GM18907 (cell line): ENCODE measurements at regions not wholly inside any gene's neighbourhood (a gene's known extent, or its start where the extent isn't known, plus 50 kb on each side); places are given as distances from the start of the nearest gene placed in this dataset.

Experiments
- ATAC-seq: cut with Tn5 transposase; IDR thresholded peaks from one replicate; pipeline ENCODE4 v1.9.1; 2021; ENCODE audit warnings: mild to moderate bottlenecking, moderate library complexity; ENCODE audit not compliant: unreplicated experiment

DNA sequence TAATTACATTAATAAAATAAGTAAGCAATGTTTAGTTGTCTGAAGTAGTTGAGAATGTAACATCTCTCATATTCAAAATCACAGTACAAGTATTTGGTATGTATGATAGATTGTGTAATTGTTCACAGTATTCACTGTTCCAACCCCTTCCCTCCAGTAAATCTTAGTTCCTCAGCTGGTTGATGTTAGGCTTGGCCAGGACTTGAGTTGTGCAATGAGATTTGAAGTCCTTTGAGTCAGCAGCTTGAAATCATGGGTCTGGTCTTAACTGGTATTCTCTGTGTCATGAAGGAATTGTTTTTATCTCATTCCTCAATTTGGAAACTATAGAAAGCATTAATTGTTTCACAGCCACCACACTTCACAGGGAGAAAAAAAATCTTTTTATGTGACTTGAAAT, 477.1 kb downstream of the FSCB start:
- ATAC-seq: no peak

DNA sequence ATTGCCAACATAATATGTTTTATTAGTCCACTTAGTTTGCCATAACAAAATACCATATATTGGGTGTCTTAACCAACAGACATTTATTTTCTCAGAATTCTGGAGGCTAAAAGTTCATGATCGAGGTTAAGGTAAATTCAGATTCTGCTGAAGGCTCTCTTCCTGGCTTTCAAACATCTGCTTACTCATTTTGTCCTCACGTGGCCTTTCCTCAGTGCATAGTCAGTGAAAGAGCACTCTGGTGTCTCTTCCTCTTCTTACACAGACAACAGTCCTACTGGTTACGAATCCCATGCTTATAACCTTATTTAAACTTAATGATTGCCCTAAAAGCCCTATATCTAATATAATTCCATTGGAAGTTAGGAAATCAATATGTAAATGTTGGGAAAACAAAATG, 479.7 kb downstream of the FSCB start:
- ATAC-seq: no peak

DNA sequence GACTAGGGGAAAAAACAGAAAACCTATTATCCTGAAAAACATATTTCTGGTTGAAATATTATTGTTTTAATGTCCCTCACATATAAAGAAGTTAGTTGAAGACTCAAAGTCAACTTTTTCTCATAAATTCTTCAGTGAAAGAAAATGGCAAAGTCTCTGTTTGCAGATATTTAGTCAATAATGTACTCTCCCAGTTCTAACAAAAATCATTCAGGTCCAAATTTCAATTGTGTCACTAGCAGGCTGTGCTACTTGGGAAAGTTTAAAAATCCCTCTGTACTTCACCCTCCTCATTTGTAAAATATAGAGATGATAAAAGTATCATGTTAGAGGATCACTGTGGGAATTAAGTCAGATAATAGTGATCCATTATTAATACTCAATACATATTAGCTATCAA, 496.5 kb downstream of the FSCB start:
- no peak for ATAC-seq

DNA sequence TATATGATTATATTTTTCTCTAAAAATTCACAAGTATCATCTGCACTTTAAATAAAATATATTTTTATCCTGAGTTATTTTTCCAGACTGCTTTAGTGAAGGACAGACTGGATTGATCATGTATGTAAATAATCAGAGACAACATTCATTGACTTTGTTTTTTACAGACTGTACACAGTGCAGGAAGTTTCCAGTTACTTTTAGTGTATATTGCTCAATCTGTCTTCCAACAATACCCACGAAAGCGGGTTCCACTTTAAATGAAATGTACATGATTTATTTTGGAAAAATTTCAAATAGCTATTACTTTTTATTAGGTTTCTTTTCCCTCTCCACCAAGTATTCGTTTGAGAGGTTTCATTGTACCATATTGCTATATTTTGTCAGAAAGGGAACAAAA, 497.0 kb downstream of the FSCB start:
- no peak for ATAC-seq

DNA sequence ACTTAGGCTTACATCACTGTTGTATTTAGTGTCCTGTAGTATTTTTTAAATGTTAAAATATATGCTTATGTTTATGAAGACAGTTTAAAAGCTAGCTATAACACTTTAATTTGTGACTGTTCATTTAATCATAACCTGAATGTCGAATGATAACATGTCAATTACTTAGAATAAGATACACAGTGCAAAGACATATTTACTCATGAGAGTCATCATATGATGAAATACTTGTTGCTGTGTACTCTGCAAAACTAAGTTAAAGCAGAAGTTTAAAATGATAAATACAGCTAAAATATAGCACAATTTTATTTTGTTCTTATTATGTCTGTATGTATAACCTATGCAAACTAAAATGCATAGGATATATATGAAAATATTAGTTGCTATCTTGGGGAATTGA, 497.4 kb downstream of the FSCB start:
- no peak for ATAC-seq

DNA sequence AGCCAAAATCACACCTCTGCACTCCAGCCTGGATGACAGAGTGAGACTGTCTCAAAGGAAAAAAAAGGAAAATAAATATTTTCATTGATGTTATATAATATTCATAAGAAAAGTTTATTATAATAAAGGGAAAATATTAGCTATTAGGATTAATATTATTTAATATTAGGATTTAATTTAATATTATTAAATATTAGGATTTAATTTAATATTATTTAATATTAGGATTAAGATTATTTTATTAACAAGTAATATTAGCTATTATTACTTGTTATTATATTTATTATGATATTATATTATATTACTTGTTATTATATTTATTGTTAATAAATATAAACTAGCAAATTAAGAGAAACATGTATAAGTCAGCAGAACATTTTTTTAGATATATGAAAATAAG, 518.1 kb downstream of the FSCB start:
- ATAC-seq: no peak

DNA sequence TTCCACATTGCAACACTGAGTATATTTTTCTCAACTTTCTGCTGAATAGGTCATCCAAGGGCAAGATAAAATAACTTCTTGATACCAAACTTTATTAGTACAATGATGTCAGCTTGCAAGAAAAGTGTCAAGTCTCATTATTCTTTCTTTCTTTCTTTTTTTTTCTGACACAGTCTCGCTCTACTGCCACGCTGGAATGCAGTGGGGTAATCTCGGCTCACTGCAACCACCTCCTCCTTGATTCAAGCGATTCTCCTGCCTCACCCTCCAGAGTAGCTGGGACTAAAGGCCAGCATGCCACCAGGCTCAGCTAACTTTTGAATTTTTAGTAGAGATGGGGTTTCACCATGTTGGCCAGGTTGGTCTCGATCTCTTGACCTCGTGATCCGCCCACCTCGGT, 523.4 kb downstream of the FSCB start:
- ATAC-seq: no peak

DNA sequence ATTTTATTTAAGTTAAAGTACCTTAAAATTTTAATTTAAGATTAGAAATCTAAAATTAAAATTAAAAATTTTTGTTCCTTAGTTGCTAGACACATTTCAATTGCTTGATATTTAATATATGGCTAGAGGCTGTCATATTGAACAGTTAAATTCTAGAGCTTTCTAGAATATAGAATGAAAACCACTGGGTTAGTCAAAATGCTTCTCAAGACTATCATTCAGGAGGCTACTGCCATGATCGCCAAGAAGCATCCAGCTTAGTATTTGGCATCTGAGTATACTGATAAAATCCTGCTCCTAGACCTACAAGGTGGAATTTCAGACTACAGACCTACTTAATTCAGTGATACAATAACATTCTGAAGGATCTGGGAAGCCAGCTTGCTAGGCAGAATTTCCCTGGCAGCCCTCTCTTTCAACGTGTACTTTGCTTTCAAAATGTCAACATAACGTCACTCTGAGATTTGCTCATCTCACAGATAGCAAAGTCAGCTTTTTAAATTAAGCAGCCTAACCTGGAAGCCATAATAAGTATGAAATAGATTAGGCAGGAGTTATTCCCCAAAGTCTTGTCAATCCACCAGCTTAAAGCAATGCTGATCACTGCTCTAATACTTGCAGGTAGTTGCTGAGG, 525.8 kb downstream of the FSCB start:
- ATAC-seq: no peak

DNA sequence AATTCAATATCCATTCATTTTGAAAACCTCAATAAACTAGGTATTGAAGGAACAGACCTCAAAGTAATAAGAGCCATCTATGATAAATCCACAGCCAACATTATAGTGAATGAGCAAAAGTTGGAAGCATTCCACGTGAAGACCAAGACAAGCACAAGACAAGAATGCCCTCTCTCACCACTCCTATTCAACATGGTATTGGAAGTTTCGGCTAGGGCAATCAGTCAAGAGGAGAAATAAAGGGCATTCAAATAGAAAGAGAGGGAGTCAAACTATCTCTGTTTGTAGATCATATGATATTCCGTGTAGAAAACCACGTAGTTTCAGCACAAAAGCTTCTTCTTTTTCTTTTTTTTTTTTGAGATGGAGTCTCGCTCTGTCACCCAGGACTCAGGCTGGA, 550.3 kb downstream of the FSCB start:
- no peak for ATAC-seq

DNA sequence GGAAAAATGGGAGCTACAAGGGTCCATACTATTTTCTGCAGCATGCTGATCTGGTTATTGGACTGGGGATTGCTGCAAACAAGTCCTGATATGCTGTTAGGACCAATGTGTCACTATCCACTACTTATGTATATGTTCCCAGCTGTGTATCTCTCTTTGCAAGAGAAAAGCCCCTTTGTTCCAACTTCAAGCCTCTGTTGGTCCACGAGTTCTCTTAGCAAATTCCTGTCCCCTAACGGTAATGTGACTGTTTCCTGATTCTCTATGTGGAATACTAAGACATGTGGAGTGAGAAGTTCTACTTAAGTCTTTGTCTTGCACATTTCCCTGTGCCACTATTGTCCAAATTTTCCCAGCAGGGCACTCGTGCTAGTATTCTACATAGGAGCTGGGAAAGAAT, 557.7 kb downstream of the FSCB start:
- ATAC-seq: no peak

DNA sequence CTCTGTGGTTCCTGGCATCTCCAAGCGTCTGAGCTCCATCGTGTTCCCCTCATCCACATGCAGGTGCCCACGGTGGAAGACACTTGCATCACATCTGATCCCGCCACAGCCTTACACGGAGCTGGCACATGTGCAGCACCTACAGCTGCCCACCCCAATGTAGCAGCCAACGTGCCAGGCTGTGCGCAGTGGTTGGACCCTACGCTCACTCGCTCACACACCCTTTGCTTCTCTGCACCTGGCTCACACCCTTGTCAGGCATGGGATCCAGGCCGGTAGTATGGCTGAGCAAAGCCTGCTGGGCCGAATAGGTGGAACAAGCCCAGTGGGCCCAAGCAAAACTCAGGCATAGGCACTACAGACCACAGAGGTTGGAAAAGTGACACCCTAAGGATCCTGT, 567.2 kb downstream of the FSCB start:
- ATAC-seq: no peak

DNA sequence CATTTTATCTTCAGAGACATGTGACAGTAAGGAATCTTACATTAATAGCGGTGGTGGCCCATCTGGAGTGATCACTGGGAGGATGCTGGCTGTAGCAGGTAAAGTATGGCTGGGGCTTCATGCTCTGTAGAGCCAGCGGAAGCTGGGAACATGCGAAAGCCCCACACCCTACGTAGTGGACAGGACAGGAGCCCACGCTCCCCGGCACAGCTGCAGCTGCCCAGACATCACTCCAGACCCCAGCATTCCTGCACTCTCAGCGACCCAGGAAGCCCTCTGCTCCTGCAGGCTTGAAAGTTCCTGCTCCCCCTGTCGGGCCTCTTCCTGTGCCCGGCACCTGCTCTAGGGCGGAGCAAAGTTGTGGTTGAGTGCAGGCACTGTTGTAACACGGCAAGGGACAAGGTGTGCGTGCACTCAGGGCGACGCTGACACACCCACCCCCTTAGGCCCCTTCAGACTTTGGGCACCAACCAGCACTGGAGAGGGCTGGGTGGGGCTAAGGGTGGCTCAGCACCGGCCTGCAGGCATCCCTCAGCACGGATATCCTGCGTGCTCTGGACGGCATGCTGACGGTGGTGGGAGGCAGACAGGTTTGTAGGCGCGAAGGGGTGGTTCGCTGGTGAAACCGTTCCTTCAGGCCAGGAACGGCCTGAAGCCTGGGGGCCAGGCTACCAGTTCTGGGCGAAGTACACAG, 568.3 kb downstream of the FSCB start:
- no peak for ATAC-seq

DNA sequence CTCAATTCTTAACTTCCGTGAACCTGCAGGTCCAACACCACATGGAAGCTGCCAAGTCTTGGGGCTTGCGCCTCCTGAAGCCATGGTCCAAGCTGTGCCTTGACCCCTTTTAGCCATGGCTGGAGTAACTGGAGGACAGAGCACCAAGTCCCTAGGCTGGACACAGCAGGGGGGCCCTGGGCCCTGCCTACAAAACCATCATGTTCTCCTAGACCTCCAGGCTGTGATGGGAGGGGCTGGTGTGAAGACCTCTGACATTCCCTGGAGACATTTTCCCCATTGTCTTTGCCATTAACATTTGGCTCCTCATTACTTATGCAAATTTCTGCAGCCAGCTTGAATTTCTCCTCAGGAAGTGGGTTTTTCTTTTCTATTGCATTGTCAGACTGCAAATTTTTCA, 570.1 kb downstream of the FSCB start:
- ATAC-seq: no peak

DNA sequence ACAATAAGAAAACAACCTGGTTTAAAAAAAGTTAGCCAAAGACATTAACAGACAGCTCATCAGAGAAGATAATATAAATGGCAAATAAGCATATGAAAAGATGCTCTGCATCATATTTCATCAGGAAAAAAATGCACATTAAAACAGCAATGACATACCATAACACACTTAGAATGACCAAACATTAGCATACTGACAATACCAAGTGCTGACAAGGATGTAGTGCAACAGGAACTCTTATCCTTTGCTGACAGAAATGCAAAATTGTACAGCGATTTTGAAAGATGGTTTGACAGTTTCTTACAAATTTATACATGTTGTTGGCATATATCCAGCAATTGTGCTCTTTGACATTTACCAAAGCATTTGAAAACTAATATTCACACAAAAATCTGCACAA, 573.0 kb downstream of the FSCB start:
- ATAC-seq: no peak

DNA sequence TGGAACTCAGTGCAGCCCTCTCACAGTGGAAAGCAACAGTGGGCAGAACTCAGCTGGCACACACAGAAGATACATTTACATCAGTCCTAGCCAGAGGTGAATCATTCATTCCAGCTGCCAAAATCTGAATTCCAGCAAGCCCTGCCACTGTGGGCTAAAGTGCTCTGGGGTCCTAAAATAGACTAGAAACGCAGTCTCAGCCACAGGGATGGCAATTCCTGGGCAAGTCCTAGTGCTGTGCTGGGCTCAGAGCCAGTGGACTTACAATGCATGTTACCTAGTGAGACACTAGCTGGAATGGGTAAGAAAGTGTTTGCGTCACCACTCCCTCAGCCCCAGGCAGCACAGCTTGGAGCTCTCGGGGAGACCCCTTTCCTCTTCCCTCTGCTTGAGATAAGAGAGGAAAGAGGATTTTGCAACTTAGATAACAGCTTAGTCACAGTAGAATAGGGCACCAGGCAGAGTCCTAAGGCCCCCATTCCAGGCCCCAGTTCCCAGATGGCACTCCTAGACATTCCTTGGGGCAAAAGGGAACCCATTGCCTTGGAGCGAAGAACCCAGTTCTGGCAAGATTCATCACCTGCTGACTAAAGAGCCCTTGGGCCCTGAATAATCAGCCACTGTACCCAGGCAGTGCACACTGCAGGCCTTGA, 592.9 kb downstream of the FSCB start:
- ATAC-seq: no peak

DNA sequence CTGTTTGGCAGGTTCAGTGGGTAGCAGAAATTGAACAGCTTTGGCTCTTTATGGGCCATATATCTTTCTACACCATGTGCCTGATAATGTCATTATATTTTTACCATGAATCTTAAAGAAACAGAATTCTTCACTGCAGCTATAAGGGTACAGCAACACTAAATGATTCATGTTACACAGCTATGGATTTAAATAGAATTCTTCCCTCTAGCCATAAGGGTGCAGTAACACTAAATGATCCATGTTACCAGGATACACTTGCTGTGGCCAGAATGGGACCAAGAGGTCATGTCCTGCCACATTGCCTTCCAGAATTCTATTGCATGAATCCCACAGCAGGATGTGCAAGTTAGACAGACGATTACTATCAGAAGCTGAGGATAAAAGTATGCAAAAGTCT, 603.9 kb downstream of the FSCB start:
- no peak for ATAC-seq

DNA sequence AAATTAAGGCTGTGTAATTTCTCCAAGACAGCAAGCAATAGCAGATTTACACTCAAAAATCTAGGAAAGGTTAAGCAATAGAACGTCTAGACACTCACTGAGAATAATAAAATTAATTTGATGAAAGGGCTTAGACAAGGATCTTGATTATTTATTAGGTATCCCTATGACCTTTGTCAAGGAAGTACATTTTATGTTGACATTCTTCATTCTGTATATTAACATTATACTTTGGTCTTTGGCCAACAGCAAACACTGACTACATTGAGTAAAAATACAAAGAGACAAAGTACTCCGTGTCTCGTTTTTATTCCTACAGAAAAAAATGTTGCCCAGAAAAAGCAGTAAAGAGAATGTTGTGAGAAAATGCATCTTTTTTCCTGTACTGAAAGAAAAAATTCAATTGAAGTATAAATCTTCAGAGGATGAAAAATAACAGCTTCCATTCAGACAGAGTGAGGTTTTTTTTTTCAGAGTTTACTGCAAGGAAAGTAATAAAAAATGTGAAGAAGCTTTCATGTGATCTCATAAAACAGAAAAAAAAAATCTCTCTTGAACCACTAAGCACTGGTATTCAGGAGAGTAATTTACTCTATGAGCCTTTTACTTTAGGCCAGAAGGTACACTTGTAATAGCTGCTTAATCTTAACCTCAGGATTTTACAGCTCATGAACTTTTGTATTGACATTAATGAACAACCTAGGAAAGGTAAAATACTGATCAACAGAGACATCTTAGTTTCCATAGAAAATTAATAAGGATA, 605.0 kb downstream of the FSCB start:
- no peak for ATAC-seq

DNA sequence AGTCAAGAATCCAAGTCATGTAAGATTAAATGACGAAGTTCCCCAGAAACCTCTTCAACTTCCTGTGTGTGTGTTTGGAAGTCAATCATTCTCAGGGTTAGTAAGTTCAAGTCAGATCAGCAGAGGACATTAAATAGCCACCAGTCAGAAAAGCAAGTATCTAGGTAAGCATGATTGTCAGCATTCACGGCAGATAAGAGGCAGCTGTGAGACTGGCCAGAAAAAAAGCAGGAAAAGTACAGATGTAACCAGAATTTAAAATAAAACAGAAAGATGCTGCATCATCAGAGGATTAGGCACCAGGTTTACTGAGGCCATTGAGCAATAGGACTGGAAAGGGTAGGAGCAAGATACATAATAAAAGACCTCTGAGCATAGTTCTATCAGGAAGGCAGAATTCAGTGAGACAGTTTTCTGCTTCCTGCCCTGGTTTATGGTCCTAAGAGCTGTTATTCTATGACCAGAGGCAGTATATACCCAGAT, 606.9 kb downstream of the FSCB start:
- no peak for ATAC-seq

DNA sequence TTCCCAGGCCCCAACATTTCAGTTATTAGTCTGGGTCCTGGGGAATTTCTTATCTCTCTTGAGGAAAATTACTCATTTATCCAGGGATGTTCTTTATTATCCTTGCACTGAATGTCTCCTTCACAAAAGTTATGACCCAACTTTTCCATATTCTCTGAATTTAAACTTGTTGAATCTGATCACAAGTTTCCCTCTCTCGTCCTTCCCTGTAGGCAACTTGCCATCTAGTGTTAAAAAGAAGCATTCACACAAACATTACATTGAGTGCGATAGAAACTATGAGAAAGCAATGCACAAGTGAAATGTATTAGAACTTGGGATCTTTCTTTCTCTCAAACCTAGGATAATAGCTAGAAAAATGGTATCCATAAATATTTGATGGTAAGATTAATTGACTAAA, 608.4 kb downstream of the FSCB start:
- ATAC-seq: no peak

DNA sequence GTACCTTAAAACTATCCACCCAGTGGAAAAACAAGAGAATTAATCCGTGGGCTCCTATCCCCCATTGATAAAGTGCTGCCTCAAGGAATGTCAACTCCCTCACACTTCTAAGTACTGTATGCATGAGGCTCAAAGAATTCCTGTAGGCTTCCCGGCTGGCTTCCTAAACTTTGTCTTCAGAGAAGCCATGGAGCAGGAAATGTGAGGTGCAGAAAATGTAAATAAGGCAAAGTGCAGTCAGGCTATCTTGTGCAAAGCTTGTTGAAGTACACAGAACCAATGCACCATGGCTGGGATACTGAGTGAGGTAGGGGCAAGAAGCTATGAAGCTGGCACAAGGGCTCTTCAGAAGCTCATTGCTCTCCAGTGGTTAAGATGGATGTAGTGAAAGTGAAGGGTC, 611.0 kb downstream of the FSCB start:
- no peak for ATAC-seq

DNA sequence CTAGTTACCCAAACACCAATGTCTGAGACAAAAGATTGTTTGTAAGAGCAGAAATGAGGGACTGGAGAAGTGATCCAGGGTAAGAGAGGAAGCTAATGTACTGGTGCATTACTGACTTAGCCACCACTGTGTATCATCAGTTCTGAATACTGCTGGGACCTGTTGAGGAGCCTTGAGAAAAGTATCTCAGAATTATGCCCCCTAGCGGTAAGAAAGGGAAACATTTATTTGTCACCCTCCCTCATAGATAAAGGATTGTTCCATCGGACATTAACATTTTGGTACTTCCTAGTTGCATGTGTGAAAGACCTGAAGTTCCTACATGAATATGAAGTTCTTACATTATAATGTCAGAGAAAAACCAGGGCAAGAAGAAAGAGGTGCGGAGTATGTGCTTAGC, 612.5 kb downstream of the FSCB start:
- no peak for ATAC-seq

DNA sequence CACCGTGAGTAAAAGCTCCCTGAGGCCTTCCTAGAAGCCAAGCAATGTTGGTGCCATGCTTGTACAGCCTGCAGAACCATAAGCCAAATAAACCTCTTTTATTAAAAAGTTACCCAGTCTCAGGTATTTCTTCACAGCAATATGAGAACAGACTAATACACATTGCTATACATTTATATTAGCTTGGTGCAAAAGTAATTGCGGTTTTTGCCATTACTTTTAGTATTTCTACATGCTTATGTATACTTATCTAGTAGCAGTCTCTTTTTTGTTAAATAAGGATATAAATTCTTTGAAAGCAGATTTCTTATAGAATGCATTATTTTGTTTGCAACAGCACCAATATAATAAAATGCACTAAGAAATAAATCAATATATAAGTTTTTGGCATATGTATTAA, 619.6 kb downstream of the FSCB start:
- no peak for ATAC-seq
